NAMALWA (cell line): ENCODE measurements at regions not wholly inside any gene's neighbourhood (a gene's known extent, or its start where the extent isn't known, plus 50 kb on each side); places are given as distances from the start of the nearest gene placed in this dataset.

ENCODE experiments used
- DNase-seq: peaks from one replicate; pipeline ENCODE4 v3.0.0-alpha.2; 2015; ENCODE audit warnings: low spot score

DNA sequence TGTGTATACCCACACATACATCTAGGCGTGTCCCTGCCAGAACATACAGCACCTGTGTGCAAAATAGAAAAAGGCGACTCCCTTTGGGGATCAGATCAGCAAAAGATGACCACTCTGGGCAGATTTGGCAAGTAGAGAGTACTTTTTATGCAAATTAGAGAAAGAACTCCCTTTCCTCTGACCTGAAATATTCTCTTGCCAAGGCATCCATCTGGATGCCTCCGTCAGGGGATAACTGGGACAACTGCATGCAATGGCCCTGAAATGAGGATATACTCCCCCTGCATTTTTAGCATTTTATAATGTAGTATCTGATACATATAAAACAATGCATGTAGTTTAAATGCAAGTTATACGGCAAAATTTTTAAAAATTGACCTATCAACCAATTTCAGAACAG is 247.7 kb downstream of the ICOS start:
- no peak for DNase-seq

- no peak for DNase-seq
These were observed 250.9 kb downstream of the ICOS start for GRCh38 chr2:204187229-204188083.

DNA sequence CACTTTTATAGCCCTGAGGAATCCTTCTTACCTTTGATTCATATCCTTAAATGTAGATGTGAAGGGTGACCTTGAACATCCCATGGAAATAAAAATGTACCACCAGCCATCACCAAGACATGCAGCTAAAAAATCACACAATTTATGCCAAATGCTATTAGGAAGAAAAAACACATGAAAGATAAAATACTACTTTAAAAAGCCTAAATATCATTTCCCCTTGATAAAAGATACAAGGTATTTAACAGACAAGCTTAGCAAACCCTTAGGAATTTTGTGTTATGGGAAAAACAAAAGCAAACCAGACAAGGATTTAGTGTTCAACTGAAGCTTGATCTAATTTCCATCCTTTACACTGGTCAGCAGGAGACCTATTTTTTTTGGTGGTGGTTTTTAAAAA is 255.0 kb downstream of the ICOS start:
- no peak for DNase-seq

- no peak for DNase-seq
These were observed 258.9 kb downstream of the ICOS start for GRCh38 chr2:204195498-204195897.

- DNase-seq: no peak
These were observed 260.9 kb downstream of the ICOS start for GRCh38 chr2:204197336-204198005.

DNA sequence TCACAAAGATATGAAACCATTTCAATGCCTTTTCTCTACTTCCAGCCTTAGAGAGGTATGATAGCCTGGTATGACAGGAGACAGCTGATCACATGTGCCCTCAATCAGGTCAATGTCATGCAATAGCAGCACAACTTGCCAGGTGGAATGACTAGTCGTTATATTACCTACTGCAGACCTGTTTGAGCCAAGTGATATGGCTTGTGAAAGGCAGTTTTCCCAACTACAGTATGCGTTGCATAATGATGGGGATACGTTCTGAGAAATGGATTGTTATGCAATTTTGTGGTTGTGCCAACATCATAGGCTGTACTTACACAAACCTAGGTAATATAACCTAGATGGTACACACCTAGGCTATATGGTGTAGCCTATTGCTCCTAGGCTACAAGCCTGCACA is 262.8 kb downstream of the ICOS start:
- DNase-seq: no peak

GRCh38 chr2:204201507-204201906 is 264.9 kb downstream of the ICOS start:
- DNase-seq: no peak

- no peak for DNase-seq
These were observed 265.7 kb downstream of the ICOS start for GRCh38 chr2:204202253-204202652.

DNA sequence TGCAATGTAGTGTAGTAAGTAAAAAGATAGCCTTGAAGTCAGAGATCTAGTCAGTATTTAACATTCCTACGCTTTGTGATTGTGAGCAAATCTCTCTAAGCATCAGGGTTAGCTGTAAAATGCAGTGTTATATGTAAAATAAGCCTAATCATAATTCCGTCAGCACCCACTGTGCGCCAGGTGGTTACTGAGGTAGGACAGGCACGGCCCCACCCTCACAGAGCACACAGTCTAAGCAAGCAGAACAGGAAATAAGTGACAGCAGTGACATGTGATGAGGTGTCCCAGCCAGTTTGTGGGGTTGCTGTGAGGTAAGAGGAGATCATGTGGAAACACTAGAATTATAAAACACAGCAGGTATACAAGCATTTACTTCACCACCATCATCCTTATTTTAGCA is 267.1 kb downstream of the ICOS start:
- no peak for DNase-seq

- DNase-seq: no peak
These were observed 268.5 kb downstream of the ICOS start for GRCh38 chr2:204205082-204205481.

- DNase-seq: no peak
These were observed 269.0 kb downstream of the ICOS start for GRCh38 chr2:204205538-204205937.

DNA sequence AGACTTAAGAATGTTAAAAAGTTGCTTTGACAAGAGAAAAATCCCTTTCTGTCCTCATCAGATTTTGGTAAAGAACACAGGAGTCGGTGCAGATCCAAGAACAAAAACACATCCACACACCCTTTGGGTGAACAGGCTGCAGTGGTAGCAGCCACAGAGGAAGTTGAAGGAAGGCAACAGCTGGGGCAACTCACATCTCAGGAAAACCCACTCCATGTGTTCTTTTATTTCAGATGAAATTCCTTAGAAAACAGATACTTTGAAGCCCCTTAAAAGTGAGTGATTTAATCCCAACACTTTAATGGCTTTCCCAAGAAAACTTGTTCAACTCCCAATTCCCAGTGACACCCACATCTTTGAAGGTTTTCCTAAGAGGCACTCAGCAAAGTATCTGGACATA is 271.3 kb downstream of the ICOS start:
- no peak for DNase-seq

DNA sequence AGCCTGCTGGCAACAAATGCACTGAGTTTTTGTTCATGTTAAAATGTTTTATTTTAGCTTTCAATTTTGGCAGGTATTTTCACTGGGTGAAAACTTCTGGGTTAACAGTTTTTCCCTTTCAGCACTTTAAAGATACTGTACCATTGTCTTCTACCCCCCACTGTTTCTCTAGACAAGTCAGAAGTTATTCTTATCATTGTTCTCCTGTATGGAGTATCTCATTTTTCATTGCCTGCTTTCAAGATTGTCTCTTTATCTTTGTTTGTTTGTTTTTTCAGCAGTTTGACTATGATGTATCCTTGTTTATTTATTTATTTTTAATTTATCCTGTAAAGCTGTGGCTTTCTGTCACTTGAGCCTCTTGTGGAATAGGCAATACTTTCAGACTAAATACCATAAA is 277.0 kb downstream of the ICOS start:
- no peak for DNase-seq

DNA sequence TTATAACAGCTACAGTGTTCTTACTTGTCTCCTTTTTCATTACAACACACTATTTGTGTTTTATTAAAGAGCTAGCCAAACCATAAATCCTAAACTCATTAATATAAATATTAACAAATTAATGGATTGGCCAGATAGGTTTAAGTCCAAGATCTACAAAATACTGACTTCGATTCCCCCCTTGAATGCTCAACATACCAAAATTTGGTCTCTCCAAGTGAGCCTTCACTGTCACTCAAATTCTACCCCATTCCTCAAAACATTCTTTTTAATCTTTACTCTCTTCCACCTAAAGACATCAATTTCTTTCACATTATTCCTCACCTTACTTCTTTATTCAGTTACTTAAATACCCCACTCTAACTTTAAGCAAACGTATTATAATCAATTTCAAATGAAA is 281.5 kb downstream of the ICOS start:
- DNase-seq: no peak

DNA sequence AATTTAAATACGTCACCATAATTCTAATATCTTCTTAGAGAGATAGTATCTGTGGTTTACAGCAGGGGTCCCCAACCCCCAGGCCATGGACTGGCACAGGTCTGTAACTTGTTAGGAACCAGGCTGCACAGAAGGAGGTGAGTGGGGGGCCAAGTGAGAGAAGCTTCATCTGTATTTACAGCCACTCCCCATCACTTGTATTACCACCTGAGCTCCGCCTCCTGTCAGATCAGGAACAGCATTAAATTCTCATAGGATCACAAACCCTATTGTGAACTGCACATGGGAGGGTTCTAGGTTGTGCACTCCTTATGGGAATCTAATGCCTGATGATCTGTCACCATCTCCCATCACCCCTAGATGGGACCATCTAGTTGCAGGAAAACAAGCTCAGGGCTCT is 282.6 kb downstream of the ICOS start:
- DNase-seq: no peak

- DNase-seq: no peak
These were observed 284.3 kb downstream of the ICOS start for GRCh38 chr2:204220896-204221295.

DNA sequence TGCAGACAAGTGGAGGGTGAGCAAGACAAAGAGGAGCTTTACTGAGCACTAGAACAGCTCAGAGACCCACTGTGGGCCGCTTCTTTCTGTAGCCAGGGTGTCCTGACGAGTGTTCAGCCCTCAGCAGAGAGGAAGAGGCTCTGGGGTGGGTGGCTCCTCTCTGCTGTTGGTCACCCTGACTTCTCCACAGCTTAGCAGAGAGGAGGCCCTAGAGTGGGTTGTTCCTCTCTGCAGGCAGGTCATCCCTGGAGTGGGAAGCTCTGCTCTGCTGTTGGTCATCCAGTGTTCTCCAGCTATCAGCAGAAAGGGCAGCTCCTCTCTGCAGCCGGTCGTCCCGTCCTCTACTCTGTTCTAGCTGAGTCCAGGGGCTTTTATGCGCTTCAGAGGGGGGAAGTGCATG is 286.5 kb downstream of the ICOS start:
- DNase-seq: no peak

- DNase-seq: no peak
These were observed 287.0 kb downstream of the ICOS start for GRCh38 chr2:204223544-204223943.

GRCh38 chr2:204225671-204226073 is 289.1 kb downstream of the ICOS start:
- no peak for DNase-seq

- no peak for DNase-seq
These were observed 289.8 kb downstream of the ICOS start for GRCh38 chr2:204226305-204226880.

- DNase-seq: no peak
These were observed 291.8 kb downstream of the ICOS start for GRCh38 chr2:204228169-204228886.

- no peak for DNase-seq
These were observed 297.7 kb downstream of the ICOS start for GRCh38 chr2:204234248-204234647.

DNA sequence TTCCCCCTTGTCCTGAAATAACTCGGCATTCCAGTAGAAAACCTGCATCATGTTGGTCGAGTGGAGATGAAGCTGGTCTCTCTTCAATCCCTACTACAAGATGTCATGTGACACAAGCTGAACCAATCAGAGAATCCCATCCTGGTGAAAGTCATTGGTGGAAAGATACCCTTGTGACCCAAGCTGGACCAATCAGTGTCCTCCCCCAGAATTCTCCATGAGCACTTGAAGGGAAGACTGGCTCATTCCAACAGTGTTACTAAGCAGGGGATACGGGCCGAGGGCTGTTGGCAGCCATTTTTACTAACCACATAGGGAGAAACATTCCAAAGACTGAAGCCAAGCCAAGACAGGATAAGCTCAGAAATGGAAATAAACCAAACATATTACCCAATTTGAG is 298.3 kb downstream of the ICOS start:
- peak; percentile 41 for DNase-seq
